HTR-8/SVneo (cell line): ENCODE measurements at regions not wholly inside any gene's neighbourhood (a gene's known extent, or its start where the extent isn't known, plus 50 kb on each side); places are given as distances from the start of the nearest gene placed in this dataset.

Experiments
- DNase-seq: peaks from one replicate; pipeline ENCODE4 v3.0.0; 2011; ENCODE audit warnings: low spot score, mixed read lengths; ENCODE audit not compliant: insufficient read length
- FAIRE-seq: peaks from 2 replicates; lab custom pipeline; 2011; peaks lifted over from hg19 to GRCh38; lab: Jason Lieb, UNC

GRCh38 chr4:152045449-152045806 lies 284.6 kb upstream of the GATB start:
- no peak for FAIRE-seq
- DNase-seq, result no peak

- FAIRE-seq (no peak), DNase-seq (no peak)
Measured at GRCh38 chr4:152044331-152045036, 283.7 kb upstream of the GATB start.

- DNase-seq, result no peak
- no peak for FAIRE-seq
Measured at GRCh38 chr4:152041295-152041694, 280.5 kb upstream of the GATB start.

- FAIRE-seq (no peak), DNase-seq (no peak)
Measured at GRCh38 chr4:152039691-152040090, 278.9 kb upstream of the GATB start.

- DNase-seq (peak; percentile 28), FAIRE-seq (peak; percentile 71)
Measured at GRCh38 chr4:152039023-152039481, 278.2 kb upstream of the GATB start.

- no peak for DNase-seq
Measured at GRCh38 chr4:152038238-152038637, 277.4 kb upstream of the GATB start.

GRCh38 chr4:152037435-152037834 lies 276.6 kb upstream of the GATB start:
- FAIRE-seq (no peak), DNase-seq (no peak)

More at GRCh38 chr4:152038238-152038637, 277.4 kb upstream of the GATB start:
- no peak for FAIRE-seq

- FAIRE-seq, result no peak
- DNase-seq, result no peak
Measured at GRCh38 chr4:152033621-152034020, 272.8 kb upstream of the GATB start.

GRCh38 chr4:152032722-152033131 lies 271.9 kb upstream of the GATB start:
- DNase-seq (no peak), FAIRE-seq (no peak)

GRCh38 chr4:152029631-152030030 lies 268.8 kb upstream of the GATB start:
- FAIRE-seq, result no peak
- DNase-seq, result no peak

- DNase-seq (no peak), FAIRE-seq (no peak)
Measured at GRCh38 chr4:152028131-152028530, 267.3 kb upstream of the GATB start.

- no peak for FAIRE-seq
- DNase-seq, result no peak
Measured at GRCh38 chr4:152024881-152025280, 264.1 kb upstream of the GATB start.

- FAIRE-seq, result no peak
- no peak for DNase-seq
Measured at GRCh38 chr4:152023674-152024073, 262.9 kb upstream of the GATB start.

GRCh38 chr4:152022543-152022942 lies 261.7 kb upstream of the GATB start:
- DNase-seq (no peak), FAIRE-seq (no peak)

- no peak for FAIRE-seq
Measured at GRCh38 chr4:152021788-152022438, 261.1 kb upstream of the GATB start.

GRCh38 chr4:152020073-152020472 lies 259.3 kb upstream of the GATB start:
- FAIRE-seq (no peak), DNase-seq (no peak)

More at GRCh38 chr4:152021788-152022438, 261.1 kb upstream of the GATB start:
- no peak for DNase-seq

- FAIRE-seq (no peak), DNase-seq (no peak)
Measured at GRCh38 chr4:152016303-152016620, 255.5 kb upstream of the GATB start.

GRCh38 chr4:152015597-152016302 lies 254.9 kb upstream of the GATB start:
- FAIRE-seq (no peak), DNase-seq (no peak)

- no peak for FAIRE-seq
- no peak for DNase-seq
Measured at GRCh38 chr4:152014280-152014679, 253.5 kb upstream of the GATB start.

- FAIRE-seq (no peak), DNase-seq (no peak)
Measured at GRCh38 chr4:152011469-152011868, 250.7 kb upstream of the GATB start.

- DNase-seq (no peak), FAIRE-seq (no peak)
Measured at GRCh38 chr4:152010710-152011079, 249.9 kb upstream of the GATB start.
